Esophagus squamous epithelium (tissue), 5 donors: ENCODE measurements at regions not wholly inside any gene's neighbourhood (a gene's known extent, or its start where the extent isn't known, plus 50 kb on each side); places are given as distances from the start of the nearest gene placed in this dataset.
"Not testable (repeated sequence)": the region's sequence is repeated elsewhere in the genome, so short reads cannot be mapped to it uniquely, and the experiment has no call there.

Experiments used
- DNase-seq: peaks from one replicate; lab custom pipeline; 2025; lab: John Stamatoyannopoulos, UW
- H3K27ac ChIP-seq, 4 donors: fragments of 200-600 bp; sonication (generic); one replicate each; pipeline ENCODE4 v1.5.1; 2016 to 2019; ENCODE audit warnings: mild to moderate bottlenecking in 1 of 4
- H3K27me3 ChIP-seq, 4 donors: fragments of 200-600 bp; sonication (generic); 1 replicate in 3 of 4; 2 replicates in 1 of 4; pipeline versions ENCODE4 v1.5.1 to v1.6.0; 2017 to 2021; ENCODE audit warnings: antibody characterized with exemption in 1 of 4
- H3K36me3 ChIP-seq, 3 donors: fragments of 200-600 bp; sonication (generic); one replicate each; pipeline ENCODE4 v1.5.1; 2016 to 2019
- H3K4me1 ChIP-seq, 3 donors: fragments of 200-600 bp; sonication (generic); one replicate each; pipeline ENCODE4 v1.5.1; 2017 to 2019
- H3K4me3 ChIP-seq, 4 donors: fragments of 200-600 bp; sonication (generic); 1 replicate in 3 of 4; 2 replicates in 1 of 4; pipeline ENCODE4 v1.5.1; 2016 to 2019; ENCODE audit warnings: mild to moderate bottlenecking in 2 of 4, moderate library complexity in 1 of 4
- H3K9me3 ChIP-seq, 3 donors: fragments of 200-600 bp; sonication (generic); one replicate each; pipeline ENCODE4 v1.5.1; 2016 to 2019
- POLR2A ChIP-seq, 4 donors: fragments of 450-650 bp; IDR thresholded peaks; one replicate each; pipeline ENCODE4 v1.6.1; 2017; ENCODE audit warnings: antibody characterized with exemption in 4 of 4, mild to moderate bottlenecking in 4 of 4, moderate library complexity in 3 of 4
- WGBS, 2 donors: methylation state at CpG; one replicate each; pipeline ENCODE4 v1.1.5; 2018; 5-methylcytosine and 5-hydroxymethylcytosine counted together
- intact Hi-C: fragments of 100-400 bp; cut with DNase I; formaldehyde crosslinking; loops from one replicate; pipeline ENCODE4 v1.15.0; 2022
- TF ChIP-seq, protein P1 (sequence below), 6 experiments: fragments of 450-650 bp in 4 of 6; fragments of 200-600 bp in 2 of 6; sonication (generic) in 2 of 6; IDR thresholded peaks; one replicate each; pipeline ENCODE4 v1.5.1; 2016 to 2019; ENCODE audit warnings: antibody characterized with exemption in 6 of 6, mild to moderate bottlenecking in 4 of 6, moderate library complexity in 4 of 6
- donor health status: DM: yes; HTN: yes; CAD: no.

DNA sequence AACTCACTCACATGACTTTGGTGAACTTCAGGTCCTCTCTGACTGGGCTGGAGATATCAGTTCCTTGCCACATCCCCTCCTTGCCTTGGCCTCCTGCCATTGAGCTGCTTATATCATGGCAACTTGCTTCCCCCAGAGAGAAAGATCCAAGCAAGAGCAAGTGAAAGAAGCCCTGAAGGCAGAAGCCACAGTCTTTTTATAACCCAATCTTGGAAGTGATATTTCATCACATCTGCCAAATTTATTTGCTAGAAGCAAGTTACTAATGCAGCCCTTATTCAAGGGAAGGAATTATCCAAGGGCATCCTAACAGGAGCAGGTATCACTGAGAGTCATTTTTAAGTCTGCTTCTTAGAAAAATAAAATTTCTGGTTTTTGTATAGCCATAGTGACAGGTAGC, 127.8 kb downstream of the SLC38A4 start:
- H3K9me3 ChIP-seq, result peaks cover 0 to 8% (median 0%) of the 10 kb centered on the region in 3 donors
- no peak for DNase-seq
- intact Hi-C loops, result no loop called here
- H3K36me3 ChIP-seq, result no peaks in the 10 kb centered on the region
- no peaks in the 10 kb centered on the region for H3K27me3 ChIP-seq
- H3K4me1 ChIP-seq, result peaks cover 3 to 21% (median 8%) of the 10 kb centered on the region in 3 donors
- TF ChIP-seq, protein P1, sequence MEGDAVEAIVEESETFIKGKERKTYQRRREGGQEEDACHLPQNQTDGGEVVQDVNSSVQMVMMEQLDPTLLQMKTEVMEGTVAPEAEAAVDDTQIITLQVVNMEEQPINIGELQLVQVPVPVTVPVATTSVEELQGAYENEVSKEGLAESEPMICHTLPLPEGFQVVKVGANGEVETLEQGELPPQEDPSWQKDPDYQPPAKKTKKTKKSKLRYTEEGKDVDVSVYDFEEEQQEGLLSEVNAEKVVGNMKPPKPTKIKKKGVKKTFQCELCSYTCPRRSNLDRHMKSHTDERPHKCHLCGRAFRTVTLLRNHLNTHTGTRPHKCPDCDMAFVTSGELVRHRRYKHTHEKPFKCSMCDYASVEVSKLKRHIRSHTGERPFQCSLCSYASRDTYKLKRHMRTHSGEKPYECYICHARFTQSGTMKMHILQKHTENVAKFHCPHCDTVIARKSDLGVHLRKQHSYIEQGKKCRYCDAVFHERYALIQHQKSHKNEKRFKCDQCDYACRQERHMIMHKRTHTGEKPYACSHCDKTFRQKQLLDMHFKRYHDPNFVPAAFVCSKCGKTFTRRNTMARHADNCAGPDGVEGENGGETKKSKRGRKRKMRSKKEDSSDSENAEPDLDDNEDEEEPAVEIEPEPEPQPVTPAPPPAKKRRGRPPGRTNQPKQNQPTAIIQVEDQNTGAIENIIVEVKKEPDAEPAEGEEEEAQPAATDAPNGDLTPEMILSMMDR (IDR thresholded peaks at IDR 0.05), result no peak
- TF ChIP-seq POLR2A (IDR thresholded peaks at IDR 0.05), result no peak
- H3K27ac ChIP-seq, result no peak overlapping the region
- no peak overlapping the region for H3K4me3 ChIP-seq

DNA sequence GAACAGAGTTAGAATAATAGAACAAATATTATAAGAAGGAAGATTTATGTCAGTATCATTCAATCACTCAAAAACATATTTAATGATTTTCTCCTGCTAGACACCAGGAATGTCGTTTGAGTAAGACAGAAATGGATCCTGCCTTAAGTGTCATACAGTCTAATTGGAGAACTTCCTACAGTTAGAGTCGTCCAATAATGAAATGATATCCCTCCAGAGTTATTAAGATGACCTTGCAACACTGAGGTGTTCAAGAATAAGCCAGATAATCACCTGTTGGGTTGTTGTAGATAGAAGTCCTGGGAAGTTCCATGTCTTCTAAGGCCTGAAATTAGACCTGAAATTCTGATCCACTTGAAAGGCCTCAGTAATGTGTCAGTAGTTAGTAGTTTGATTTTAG, 132.3 kb downstream of the SLC38A4 start:
- Histone ChIP-seq H3K36me3 (no peaks in the 10 kb centered on the region), H3K4me3 (no peak overlapping the region), H3K9me3 (peaks cover 0 to 4% (median 0%) of the 10 kb centered on the region in 3 donors), H3K27ac (no peak overlapping the region), H3K27me3 (no peaks in the 10 kb centered on the region), H3K4me1 (no peaks in the 10 kb centered on the region)
- 77 to 81% methylated on average over 2 of the region's 2 CpGs for WGBS, 2 donors
- TF ChIP-seq, protein P1 (IDR thresholded peaks at IDR 0.05), result no peak
- intact Hi-C loops, result no loop called here
- no peak for DNase-seq

DNA sequence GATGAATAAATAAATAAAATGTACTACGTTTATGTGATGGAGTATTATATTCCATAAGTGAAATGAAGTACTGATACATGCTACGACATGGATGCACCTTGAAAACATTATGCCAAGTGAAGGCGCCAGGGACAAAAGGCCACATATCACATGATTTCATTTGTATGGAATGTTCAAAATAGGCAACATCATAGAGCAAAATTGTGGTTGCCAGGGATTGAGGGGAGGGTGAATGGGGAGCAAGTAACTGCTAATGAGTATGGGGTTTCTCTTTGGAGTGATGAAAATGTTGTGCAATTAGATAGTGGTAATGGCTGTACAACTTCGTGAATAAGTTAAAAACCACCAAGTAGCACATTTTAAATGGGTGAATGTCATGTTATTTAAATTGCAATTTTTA, 132.8 kb downstream of the SLC38A4 start:
- no peak for TF ChIP-seq POLR2A (IDR thresholded peaks at IDR 0.05)
- TF ChIP-seq, protein P1 (IDR thresholded peaks at IDR 0.05), result no peak
- Histone ChIP-seq H3K27me3 (no peaks in the 10 kb centered on the region), H3K36me3 (no peaks in the 10 kb centered on the region), H3K27ac (no peak overlapping the region), H3K4me1 (no peaks in the 10 kb centered on the region), H3K4me3 (no peak overlapping the region), H3K9me3 (peaks cover 0 to 4% (median 0%) of the 10 kb centered on the region in 3 donors)
- DNase-seq, result no peak
- 83 to 84% methylated on average over 4 of the region's 4 CpGs for WGBS, 2 donors
- intact Hi-C loops, result no loop called here

DNA sequence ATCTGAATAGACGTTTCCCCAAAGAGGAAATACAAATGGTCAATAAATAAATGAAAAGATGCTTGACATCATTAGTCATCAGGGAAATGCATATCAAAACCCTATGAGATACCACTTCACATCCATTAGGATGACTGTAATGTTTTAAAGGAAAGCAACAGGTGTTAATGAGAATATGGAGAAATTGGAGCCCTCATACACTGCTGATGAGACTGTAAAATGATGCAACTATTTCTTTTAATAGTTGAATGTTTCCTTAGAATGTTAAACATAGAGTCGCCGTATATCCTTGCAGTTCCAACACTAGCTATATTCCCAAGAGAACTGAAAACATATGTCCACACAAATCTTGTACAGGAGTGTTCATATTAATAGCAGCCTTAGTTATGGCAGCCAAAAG, 133.2 kb downstream of the SLC38A4 start:
- DNase-seq, result no peak
- Histone ChIP-seq H3K4me3 (no peak overlapping the region), H3K36me3 (no peaks in the 10 kb centered on the region), H3K27me3 (no peaks in the 10 kb centered on the region), H3K4me1 (no peaks in the 10 kb centered on the region), H3K27ac (no peak overlapping the region), H3K9me3 (peaks cover 0 to 4% (median 0%) of the 10 kb centered on the region in 3 donors)
- WGBS, 2 donors, result 79 to 82% methylated on average over 3 of the region's 3 CpGs
- intact Hi-C loops, result no loop called here
- TF ChIP-seq POLR2A (IDR thresholded peaks at IDR 0.05), result no peak
- TF ChIP-seq, protein P1 (IDR thresholded peaks at IDR 0.05), result no peak

DNA sequence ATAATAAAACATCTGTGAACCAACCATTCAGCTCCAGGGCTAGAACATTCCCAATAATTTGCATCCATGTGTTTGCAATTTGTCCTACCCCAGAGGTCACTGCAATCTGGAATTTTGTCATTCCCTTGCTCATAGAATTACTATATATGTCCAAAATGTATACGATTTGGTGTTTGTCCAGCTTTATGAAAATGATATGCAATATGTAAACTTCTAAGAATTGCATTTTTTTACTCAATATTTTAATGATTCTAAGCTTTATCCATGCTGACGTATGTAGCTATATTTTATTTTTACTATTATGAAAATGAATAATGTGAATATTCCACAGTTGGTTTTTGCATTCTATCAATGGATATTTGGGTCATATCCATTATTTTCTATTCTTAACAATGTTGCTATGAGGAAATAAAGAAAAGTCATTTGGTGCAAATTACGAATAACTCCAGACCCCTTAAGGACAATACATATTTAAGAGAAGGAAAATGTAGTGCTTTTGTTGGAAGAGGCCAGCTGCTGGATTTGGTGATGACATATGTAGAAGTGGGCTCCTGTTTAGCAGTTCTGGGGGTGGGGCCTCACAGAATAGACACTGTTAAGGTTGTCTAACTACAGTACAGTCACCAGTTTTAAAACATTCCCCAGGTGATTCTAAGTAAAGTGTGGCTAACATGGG, 139.4 kb downstream of the SLC38A4 start:
- Histone ChIP-seq H3K4me1 (no peaks in the 10 kb centered on the region), H3K4me3 (no peak overlapping the region), H3K27ac (no peak overlapping the region), H3K9me3 (peaks cover 0 to 5% (median 0%) of the 10 kb centered on the region in 3 donors), H3K36me3 (no peaks in the 10 kb centered on the region), H3K27me3 (no peaks in the 10 kb centered on the region)
- 88 to 92% methylated on average over 3 of the region's 3 CpGs for WGBS, 2 donors
- no peak for TF ChIP-seq POLR2A (IDR thresholded peaks at IDR 0.05)
- TF ChIP-seq, protein P1 (IDR thresholded peaks at IDR 0.05), result no peak
- no peak for DNase-seq
- intact Hi-C loops, result no loop called here

DNA sequence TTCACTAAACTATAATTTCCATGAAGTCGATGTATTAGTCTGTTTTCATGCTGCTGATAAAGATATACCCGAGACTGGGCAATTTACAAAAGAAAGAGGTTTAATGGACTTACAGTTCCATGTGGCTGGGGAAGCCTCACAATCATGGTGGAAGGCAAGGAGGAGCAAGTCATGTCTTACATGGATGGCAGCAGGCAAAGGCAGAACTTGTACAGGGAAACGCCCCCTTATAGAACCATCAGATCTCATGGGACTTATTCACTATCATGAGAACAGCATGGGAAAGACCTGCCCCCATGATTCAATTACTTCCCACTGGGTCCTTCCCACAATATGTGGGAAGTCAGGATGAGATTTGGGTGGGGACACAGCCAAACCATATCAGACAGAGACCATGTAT, 141.6 kb downstream of the SLC38A4 start:
- H3K4me3 ChIP-seq, H3K9me3 ChIP-seq, intact Hi-C loops, H3K36me3 ChIP-seq, H3K27me3 ChIP-seq, H3K4me1 ChIP-seq, H3K27ac ChIP-seq, DNase-seq: not testable (repeated sequence)
- WGBS, 2 donors, result 94 to 100% methylated on average over 3 of the region's 3 CpGs
